DND-41 (cell line): ENCODE measurements at regions not wholly inside any gene's neighbourhood (a gene's known extent, or its start where the extent isn't known, plus 50 kb on each side); places are given as distances from the start of the nearest gene placed in this dataset.

Experiments used
- CTCF ChIP-seq: IDR thresholded peaks from 2 replicates; pipeline ENCODE4 v1.5.1; 2012; ENCODE audit warnings: borderline replicate concordance, low read length, moderate library complexity, mild to moderate bottlenecking; ENCODE audit not compliant: poor library complexity, severe bottlenecking; ENCODE audit errors: extremely low read depth
- EZH2 ChIP-seq: IDR thresholded peaks from 3 replicates; pipeline ENCODE4 v1.6.1; 2012; ENCODE audit warnings: borderline replicate concordance, low read depth, mild to moderate bottlenecking, moderate library complexity, low read length, inconsistent platforms; ENCODE audit not compliant: severe bottlenecking

DNA sequence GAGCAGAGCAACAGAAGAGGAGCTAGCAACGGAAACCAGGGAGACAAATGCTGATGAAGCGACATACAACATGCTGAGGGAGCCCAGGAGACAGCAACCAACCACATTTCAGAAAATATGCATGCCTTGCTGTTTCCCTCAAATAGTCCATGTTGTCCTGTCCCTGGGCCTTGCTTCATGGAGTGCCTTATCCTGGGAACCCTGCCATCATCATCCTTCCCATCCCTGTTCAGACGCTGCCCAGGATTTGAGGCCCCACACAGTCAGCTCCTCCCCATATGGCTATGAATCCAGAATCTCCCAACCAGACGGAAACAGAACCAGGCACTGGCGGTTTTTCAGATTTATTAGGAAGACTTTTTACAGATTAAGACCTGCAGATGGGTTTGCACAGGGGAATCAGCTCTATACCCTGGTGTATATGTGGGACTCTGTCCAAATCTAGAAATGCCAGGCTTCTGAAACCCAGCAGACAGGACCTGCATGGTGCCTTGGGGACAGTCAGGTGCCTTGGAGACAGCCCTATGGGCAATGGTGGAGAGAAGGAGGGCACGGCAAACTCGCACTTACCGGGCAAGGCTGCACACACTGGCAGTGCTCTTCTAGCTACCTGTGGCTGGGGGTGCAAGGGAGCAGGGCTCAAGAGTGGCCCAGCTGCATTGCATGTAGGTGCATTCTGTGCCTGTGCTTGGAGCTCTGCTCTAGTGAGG is 199.7 kb upstream of the MAMLD1 start:
- TF ChIP-seq CTCF (no peak), EZH2 (no peak)
